ENCODE measurements at regions not wholly inside any gene's neighbourhood (a gene's known extent, or its start where the extent isn't known, plus 50 kb on each side); places are given as distances from the start of the nearest gene placed in this dataset.

- H3K27ac ChIP-seq (ENCODE audit: low read length), result no peak overlapping the region
- intact Hi-C loops (cut with micrococcal nuclease), result no loop called here
- POLR2A ChIA-PET (ENCODE audit: unreplicated experiment), result no interaction called here
Measured at GRCh38 chr13:83229574-83230305, 652.5 kb downstream of the SLITRK1 start.

GRCh38 chr13:83223546-83223945, 658.7 kb downstream of the SLITRK1 start:
- BruUV-seq (replicated peaks), result no TSS peak
- H3K9me3 ChIP-seq (ENCODE audit: low read length), result no peaks in the 10 kb centered on the region
- H3K27me3 ChIP-seq (ENCODE audit: low read length), result no peaks in the 10 kb centered on the region
- TF ChIP-seq EZH2 (IDR thresholded peaks at IDR 0.05; ENCODE audit: low read length, unreplicated experiment) (no peak), EZH2phosphoT487 (IDR thresholded peaks at IDR 0.05; ENCODE audit: borderline replicate concordance, low read length) (no peak), CTCF (conservative IDR thresholded peaks at IDR 0.05; ENCODE audit: low read depth, low read length) (no peak)
- H3K4me1 ChIP-seq (ENCODE audit: insufficient read depth, low read length), result peaks cover 23% of the 10 kb centered on the region
- CTCF ChIA-PET, result no interaction called here
- intact Hi-C loops (cut with micrococcal nuclease), result loop anchor here (5.0 kb wide), 2 partner anchors 274 to 394 kb away; no protein-coding TSS in a partner anchor
- no peak for DNase-seq
- peaks cover 5% of the 10 kb centered on the region for H3F3A ChIP-seq (ENCODE audit: low read length, unreplicated experiment)
- H3K4me3 ChIP-seq (ENCODE audit: low read length), result no peak overlapping the region
- H3K36me3 ChIP-seq (ENCODE audit: low read depth, low read length), result no peaks in the 10 kb centered on the region
- no peak overlapping the region for H3K27ac ChIP-seq (ENCODE audit: low read length)
- H3K4me2 ChIP-seq (ENCODE audit: low read length), result no peak overlapping the region
- ATAC-seq, result no peak
- no peak overlapping the region for H3K9ac ChIP-seq (ENCODE audit: low read length)
- no peak overlapping the region for H2AFZ ChIP-seq (ENCODE audit: low read length)
- POLR2A ChIA-PET (ENCODE audit: unreplicated experiment), result no interaction called here
- H4K20me1 ChIP-seq (ENCODE audit: low read length), result no peaks in the 10 kb centered on the region
- no peaks in the 10 kb centered on the region for H3K9me2 ChIP-seq (replicated peaks; ENCODE audit: low read length)
- no peaks in the 10 kb centered on the region for H3K79me2 ChIP-seq (ENCODE audit: low read length)

More at GRCh38 chr13:83229574-83230305, 652.5 kb downstream of the SLITRK1 start:
- Histone ChIP-seq H3F3A (ENCODE audit: low read length, unreplicated experiment) (no peaks in the 10 kb centered on the region), H3K9me3 (ENCODE audit: low read length) (no peaks in the 10 kb centered on the region), H3K4me2 (ENCODE audit: low read length) (no peak overlapping the region), H4K20me1 (ENCODE audit: low read length) (no peaks in the 10 kb centered on the region), H3K36me3 (ENCODE audit: low read depth, low read length) (no peaks in the 10 kb centered on the region), H3K9me2 (replicated peaks; ENCODE audit: low read length) (no peaks in the 10 kb centered on the region), H3K27me3 (ENCODE audit: low read length) (no peaks in the 10 kb centered on the region), H2AFZ (ENCODE audit: low read length) (no peak overlapping the region), H3K79me2 (ENCODE audit: low read length) (no peaks in the 10 kb centered on the region), H3K4me1 (ENCODE audit: insufficient read depth, low read length) (no peaks in the 10 kb centered on the region), H3K9ac (ENCODE audit: low read length) (no peak overlapping the region), H3K4me3 (ENCODE audit: low read length) (no peak overlapping the region)
- CTCF ChIA-PET, result no interaction called here
- TF ChIP-seq EZH2 (IDR thresholded peaks at IDR 0.05; ENCODE audit: low read length, unreplicated experiment), result no peak
- no peak for TF ChIP-seq EZH2phosphoT487 (IDR thresholded peaks at IDR 0.05; ENCODE audit: borderline replicate concordance, low read length)
- no peak for TF ChIP-seq CTCF (conservative IDR thresholded peaks at IDR 0.05; ENCODE audit: low read depth, low read length)
- BruUV-seq (replicated peaks), result no TSS peak
- DNase-seq, result no peak
- ATAC-seq, result no peak

GRCh38 chr13:83221813-83222241, 660.4 kb downstream of the SLITRK1 start:
- POLR2A ChIA-PET (ENCODE audit: unreplicated experiment), result no interaction called here
- H3K27ac ChIP-seq (ENCODE audit: low read length), result peak overlapping the region; percentile 98
- BruUV-seq (replicated peaks), result no TSS peak
- H2AFZ ChIP-seq (ENCODE audit: low read length), result no peak overlapping the region
- no peaks in the 10 kb centered on the region for H4K20me1 ChIP-seq (ENCODE audit: low read length)
- TF ChIP-seq CTCF (conservative IDR thresholded peaks at IDR 0.05; ENCODE audit: low read depth, low read length) (no peak), EZH2 (IDR thresholded peaks at IDR 0.05; ENCODE audit: low read length, unreplicated experiment) (no peak), EZH2phosphoT487 (IDR thresholded peaks at IDR 0.05; ENCODE audit: borderline replicate concordance, low read length) (no peak)
- no peak overlapping the region; the same call in 1 of the 2 replicates for H3K4me3 ChIP-seq (ENCODE audit: low read length)
- H3K4me1 ChIP-seq (ENCODE audit: insufficient read depth, low read length), result peaks cover 23% of the 10 kb centered on the region
- intact Hi-C loops (cut with micrococcal nuclease), result loop anchor here (2.0 to 5.0 kb wide), 3 partner anchors 103 to 395 kb away; no protein-coding TSS in a partner anchor
- peaks cover 5% of the 10 kb centered on the region for H3F3A ChIP-seq (ENCODE audit: low read length, unreplicated experiment)
- ATAC-seq (peak; percentile 84), DNase-seq (peak; percentile 93)
- H3K4me2 ChIP-seq (ENCODE audit: low read length), result peak overlapping the region; percentile 72
- H3K9me2 ChIP-seq (replicated peaks; ENCODE audit: low read length), result no peaks in the 10 kb centered on the region
- H3K27me3 ChIP-seq (ENCODE audit: low read length), result no peaks in the 10 kb centered on the region
- CTCF ChIA-PET, result no interaction called here
- peak overlapping the region; percentile 46; the same call in 1 of the 2 replicates for H3K9ac ChIP-seq (ENCODE audit: low read length)
- H3K79me2 ChIP-seq (ENCODE audit: low read length), result no peaks in the 10 kb centered on the region
- H3K36me3 ChIP-seq (ENCODE audit: low read depth, low read length), result no peaks in the 10 kb centered on the region
- H3K9me3 ChIP-seq (ENCODE audit: low read length), result no peaks in the 10 kb centered on the region
